Fibroblast of villous mesenchyme (primary cell): ENCODE measurements at regions not wholly inside any gene's neighbourhood (a gene's known extent, or its start where the extent isn't known, plus 50 kb on each side); places are given as distances from the start of the nearest gene placed in this dataset.

Source experiments
- DNase-seq: peaks from one replicate; pipeline ENCODE4 v3.0.0-alpha.2; 2010; ENCODE audit warnings: low read depth
- H3K4me3 ChIP-seq: 2 replicates; pipeline ENCODE4 v1.5.1; 2011; ENCODE audit warnings: low read depth, mild to moderate bottlenecking, low read length
- CTCF ChIP-seq: IDR thresholded peaks from 2 replicates; pipeline ENCODE4 v1.5.1; 2012; ENCODE audit warnings: low read depth, mild to moderate bottlenecking, low read length; ENCODE audit not compliant: insufficient read depth

DNA sequence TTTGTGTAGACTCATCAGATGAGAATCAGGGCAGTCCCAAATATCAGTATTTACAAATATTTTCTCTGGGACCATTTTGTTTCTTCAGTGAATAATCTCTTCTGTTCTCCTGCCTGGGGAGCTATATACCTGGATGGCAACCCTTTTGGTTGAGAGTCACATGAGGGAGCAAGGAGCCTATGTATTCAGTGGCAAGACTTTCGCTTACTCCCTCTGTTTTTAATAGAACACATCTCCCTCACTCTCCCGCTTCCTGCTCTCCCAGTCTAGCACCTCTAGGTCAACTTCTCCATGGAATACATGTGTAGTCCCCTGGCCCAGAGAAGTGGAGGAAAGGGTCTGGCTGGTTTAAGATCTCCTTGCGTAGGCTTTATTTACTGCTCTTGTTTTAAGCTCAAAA lies 600.3 kb downstream of the CCDC85A start:
- no peak overlapping the region for H3K4me3 ChIP-seq
- TF ChIP-seq CTCF, result no peak
- DNase-seq, result no peak

DNA sequence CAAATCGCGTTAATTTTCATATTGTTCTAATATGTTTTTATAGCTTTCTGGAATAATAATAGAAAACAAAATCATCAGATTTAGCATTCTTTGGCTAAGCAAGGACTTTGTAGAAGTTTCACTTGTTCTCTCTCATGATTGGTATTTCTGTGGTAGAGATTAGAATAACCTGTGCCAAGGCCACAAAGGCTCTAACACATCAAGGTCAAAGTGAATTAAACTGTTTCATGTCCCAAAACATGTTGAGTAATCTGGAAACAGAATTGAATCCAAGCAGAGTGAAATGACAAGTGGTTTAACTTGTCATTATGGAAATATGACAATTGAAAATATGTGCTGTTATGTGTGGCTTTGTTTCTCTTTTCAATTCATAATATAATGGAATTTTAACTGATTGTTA lies 617.4 kb downstream of the CCDC85A start:
- no peak overlapping the region for H3K4me3 ChIP-seq
- no peak for TF ChIP-seq CTCF

DNA sequence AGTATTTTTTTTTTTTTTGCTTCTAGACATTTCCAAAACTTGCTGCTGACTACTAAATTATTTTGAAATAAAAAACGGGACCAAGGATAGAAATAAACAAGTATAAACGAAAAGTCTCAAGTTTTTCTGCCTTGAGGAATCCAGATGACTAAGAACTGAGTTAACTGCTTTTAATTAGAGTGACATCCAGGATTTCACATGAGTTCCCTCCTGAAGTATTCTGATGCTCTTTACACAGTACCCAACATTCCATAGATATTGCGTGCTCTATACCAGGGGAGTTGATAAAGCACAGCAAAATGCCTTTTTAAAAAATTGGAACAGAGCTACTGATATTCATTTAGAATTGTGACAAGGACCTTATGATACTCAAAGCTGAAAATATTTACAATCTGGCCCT lies 618.0 kb downstream of the CCDC85A start:
- no peak for TF ChIP-seq CTCF
- H3K4me3 ChIP-seq, result no peak overlapping the region
- peak; percentile 4 for DNase-seq

More for the DNA sequence above, 617.4 kb downstream of the CCDC85A start:
- no peak for DNase-seq

GRCh38 chr2:56803596-56803995 lies 619.8 kb downstream of the CCDC85A start:
- no peak overlapping the region for H3K4me3 ChIP-seq
- DNase-seq, result no peak
- TF ChIP-seq CTCF, result no peak

GRCh38 chr2:56806924-56807323 lies 623.1 kb downstream of the CCDC85A start:
- no peak for TF ChIP-seq CTCF

DNA sequence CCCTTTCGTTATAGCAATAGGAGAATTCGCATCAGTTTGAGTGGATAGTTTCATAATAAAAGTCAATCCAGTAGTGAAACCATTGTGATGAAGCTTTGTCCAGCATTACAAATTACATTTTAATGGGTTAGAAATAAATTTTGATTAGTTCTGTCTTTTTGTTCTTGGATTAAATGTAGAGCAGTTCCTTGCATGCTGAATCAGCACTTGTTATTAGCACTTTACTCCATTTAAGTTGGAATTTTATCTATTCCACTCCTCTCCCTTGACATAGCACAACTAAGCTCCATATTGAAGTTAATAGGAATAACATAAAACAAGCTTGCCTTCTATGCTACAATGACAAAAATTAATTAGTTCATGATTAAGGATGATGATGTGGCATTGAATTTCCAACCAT lies 624.1 kb downstream of the CCDC85A start:
- no peak overlapping the region for H3K4me3 ChIP-seq
- no peak for TF ChIP-seq CTCF
- no peak for DNase-seq

More at GRCh38 chr2:56806924-56807323, 623.1 kb downstream of the CCDC85A start:
- DNase-seq, result no peak
- no peak overlapping the region for H3K4me3 ChIP-seq

GRCh38 chr2:56811401-56811800 lies 627.6 kb downstream of the CCDC85A start:
- no peak for DNase-seq
- TF ChIP-seq CTCF, result no peak
- H3K4me3 ChIP-seq, result no peak overlapping the region
